GM21529 (cell line): ENCODE measurements at regions not wholly inside any gene's neighbourhood (a gene's known extent, or its start where the extent isn't known, plus 50 kb on each side); places are given as distances from the start of the nearest gene placed in this dataset.
"Not testable (repeated sequence)": the region's sequence is repeated elsewhere in the genome, so short reads cannot be mapped to it uniquely, and the experiment has no call there.

ENCODE experiments used
- ATAC-seq: cut with Tn5 transposase; IDR thresholded peaks from one replicate; pipeline ENCODE4 v1.9.1; 2021; ENCODE audit not compliant: unreplicated experiment

DNA sequence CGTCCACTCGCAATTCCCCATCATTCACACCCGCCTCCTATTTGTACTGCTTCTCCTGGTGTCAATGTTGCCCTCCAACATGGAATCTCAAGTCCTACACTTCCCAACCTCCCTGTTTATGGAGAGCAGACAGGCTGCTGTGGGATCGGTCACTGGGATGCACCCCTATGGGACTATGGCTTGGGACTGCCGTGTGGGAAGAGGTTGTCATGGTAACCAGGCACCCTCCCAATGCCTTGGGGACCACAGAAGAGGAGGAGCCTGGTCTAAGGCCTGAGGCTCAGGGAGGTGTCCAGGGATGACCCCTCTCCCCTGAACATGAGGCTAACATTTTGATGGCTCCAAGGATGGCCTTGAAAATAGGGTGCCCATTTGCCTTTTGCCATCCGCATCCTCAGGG, 116.6 kb upstream of the CST7 start:
- no peak for ATAC-seq

DNA sequence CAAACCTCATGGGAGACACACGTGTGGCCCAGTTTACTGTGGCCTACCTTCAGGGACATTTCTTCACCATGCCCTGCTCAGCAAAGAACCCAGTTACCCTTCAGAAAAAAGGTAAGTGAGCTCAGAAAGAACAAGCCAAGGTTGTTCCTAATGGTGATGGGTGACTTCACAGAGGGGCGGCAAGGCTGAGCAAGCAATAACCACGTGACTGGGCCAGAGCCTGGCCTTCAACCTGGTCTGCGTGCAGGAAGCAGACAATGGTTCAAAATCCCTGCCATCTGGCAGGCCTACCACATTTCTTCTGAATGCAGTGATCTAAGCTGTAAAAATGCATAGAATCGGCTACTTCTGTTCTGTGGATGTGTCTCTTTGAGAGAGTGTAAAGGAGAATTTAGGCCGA, 115.5 kb upstream of the CST7 start:
- ATAC-seq = no peak

DNA sequence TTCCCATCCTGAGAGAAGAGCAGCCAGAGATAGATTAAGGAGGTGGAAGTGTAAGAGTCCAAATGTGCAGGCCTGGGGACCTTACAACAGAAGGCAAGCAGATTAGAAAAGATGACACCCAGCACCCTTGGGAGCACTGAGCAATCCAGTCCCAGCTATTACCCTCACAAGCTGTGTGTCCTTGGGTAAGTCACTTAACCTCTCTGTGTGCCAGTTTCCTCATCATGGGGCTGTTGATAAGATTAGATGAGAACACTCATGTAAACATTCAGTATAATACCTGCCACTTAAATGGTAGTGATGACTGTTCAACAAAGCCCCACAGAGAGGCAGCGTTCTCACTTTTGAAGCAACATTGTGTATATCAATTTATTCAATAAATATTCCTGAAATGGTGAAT, 114.8 kb upstream of the CST7 start:
- ATAC-seq = no peak

DNA sequence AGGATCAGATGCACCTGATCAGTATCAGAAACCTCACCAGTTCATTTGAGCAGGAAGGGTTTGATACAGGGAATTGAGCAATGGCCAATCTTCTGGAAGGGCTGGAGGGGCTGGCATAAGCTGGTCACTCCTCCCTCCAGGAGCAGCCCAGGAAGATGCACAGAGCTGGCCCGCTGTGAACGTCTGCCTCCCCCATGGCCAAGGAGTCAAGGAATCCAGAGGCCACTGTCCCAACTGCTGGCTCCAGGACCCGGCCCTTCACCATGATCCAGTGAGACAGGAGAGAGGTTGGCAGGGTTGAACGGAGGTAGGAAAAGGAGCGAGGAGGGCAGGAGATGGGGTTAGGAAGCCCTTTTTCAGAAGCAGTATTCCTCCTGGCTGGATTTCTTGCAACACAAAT, 113.9 kb upstream of the CST7 start:
- ATAC-seq = no peak

DNA sequence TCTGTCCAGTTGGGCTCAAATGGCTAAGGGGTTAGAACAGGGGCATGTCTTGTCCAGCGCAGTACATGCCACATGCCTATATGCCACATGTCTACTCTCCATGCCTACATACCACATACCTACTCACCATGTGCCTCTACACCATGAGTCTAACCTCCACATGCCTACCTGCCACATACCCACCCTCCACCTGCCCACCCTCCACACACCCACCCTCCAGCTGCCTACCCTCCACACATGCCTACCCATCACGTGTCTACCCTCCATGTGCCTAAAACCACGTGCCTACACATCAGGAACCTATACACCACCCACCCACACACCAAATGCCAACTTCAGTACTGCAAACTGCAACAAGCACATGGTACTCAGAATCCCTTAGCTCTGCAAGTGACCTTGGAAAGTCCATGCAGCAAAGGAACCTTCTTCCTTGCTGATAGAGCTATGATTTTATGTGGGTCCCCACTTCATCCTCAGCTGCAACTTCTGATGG, 113.0 kb upstream of the CST7 start:
- no peak for ATAC-seq

DNA sequence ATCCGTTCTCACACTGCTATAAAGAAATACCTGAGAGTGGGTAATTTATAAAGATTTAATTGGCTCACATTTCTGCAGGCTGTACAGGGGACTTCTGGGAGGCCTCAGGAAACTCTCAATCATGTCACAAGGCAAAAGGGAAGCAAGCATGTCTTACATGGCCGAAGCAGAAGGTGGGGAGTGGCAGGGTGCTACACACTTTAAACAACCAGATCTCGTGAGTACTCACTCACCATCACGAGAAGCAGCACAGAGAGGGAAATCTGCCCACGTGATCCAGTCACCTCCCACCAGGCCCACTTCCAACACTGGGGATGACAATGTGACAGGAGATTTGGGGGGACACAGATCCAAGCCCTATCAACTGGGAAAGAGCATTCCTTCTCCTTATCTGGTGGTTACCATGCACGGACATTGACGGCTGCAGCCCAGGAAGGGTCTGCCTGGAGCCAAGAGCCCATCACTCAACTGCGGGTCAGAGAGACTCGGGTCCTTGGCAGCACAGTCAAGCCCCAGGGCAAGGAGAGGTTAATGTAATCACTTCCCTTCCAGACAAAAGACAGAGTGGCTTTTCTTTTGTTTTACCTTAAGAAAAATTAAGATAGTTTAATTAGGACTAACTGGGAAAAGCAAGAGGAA, 112.3 kb upstream of the CST7 start:
- ATAC-seq = no peak

DNA sequence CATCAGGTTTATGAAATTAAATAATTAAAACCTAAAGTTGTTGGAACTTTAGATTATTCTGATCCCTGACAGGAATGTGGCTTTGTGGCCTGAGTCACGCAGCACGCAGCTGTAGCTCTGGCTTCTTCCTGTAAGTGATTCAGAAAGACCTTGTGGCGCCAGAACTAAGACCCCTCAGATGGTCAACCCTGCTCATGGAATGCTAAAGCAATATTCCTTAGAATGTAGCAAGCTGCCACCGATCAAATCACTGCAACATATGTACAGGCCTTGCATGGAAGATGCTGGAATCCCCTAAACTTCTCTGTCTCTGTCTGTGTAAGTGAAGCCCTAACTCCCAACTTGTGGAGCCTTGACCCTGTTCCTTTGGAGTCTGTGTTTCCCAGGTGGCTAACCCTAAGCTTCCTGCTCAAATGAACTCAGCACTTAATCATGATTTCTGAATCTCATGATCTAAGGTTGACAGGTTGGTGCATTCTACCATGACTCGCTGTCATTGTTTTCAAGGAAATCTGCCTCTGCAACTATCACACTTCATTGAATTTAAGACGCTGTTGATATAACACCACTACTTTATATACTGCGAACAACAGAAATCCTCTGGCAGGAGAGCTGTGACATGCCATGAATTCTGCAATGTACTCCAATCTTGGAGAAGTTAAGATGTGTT, 111.2 kb upstream of the CST7 start:
- ATAC-seq = no peak

DNA sequence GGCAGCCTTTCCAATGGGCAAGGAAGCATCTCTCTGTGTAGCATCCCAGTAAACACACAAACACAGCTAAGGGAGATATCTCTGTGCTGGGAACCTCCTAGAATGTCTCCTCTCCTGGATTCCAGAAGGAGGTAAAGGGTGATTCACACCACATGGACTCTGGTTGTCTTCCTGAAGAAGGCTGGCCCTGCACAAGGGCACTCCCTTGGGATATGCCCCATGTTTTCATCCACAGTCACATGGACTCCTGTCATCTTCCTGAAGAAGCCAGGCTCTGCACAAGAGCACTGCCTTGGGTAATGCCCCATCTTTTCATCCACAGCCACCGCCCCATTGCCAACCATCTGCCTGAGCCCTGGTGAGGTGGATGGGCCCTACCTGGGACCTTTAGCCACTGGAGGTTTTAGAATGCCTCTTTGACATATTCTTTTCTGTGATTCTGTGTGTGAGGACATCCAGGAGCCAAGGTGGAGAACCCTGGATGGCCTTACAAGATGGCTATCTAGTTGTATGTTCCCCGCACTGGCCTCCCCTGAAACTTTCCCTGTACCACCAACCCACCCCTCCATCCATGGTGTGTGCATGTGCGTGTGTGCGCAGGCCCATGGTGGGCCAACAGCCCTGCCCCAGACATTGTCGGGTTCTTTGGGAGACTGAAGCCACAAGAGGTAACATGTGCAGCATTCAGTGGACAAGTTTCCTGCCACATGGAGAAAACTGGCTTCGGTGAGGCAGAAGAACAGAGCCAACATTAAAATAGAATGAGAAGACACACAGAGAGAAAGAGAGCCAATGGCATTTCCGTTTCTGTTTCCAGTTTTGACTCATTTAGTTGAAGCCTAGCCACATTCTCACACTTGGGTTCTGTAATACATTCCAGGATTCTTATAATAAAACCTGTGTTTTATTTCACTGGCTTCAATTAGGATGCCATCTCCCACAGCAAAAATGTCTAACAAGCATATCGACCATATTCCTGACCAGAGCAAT, 110.2 kb upstream of the CST7 start:
- ATAC-seq = no peak

DNA sequence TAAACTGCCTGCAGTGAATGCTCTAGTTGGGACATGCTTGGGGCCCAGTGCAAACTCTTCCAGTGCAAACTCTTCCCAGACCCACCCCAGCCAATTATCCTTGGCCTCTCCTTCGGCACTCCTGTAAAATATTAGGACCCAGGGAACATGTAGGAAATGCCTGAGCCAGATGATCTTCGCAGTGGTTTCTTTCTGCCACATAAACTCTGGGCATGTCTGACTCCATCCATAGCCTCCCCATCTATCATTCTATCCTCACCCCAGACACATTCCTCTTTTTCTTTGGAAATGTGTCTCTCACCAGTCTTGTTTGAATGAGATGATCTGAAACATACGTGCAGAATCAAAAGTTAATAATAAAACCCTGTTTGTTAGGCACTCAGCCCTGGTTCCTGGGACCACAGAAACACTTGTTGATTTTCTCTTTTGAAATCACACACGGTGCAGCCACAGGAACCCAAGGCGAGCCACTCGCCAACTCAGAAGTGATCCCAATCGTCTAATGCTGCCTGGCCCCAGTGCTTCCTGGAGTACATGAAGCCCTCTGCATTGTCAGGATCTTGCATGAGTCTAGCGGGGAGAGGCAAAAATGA, 108.9 kb upstream of the CST7 start:
- ATAC-seq = no peak

DNA sequence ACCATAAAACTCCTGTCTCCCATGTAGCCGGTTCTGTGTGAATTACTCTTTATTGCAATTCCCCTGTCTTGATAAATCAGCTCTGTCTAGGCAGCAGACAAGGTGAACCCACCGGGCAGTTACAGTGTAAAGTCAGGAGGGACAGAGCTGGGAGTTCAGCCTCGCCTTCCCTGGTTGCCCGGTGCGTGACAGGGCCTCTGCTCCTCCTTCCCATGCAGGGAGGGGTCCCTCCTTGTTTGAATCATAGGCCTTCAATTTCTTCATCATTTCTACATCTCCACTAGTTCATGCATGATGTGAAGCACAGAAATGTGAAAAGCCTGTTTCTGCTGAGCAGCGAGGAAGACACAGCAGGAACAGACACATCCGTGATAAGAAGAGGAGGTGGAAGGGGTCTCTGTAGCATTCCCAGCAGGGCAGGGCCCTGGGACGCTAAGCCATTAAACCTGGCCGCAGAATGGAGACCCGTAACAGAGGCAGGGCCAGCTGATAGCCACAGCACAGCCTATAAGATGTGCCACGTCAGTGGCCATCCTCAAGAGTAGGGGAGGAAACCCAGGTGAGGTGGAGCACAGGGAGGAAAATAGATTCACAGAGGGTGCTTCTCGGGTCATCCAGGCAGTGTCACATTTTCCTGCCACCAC, 106.7 kb upstream of the CST7 start:
- no peak for ATAC-seq

DNA sequence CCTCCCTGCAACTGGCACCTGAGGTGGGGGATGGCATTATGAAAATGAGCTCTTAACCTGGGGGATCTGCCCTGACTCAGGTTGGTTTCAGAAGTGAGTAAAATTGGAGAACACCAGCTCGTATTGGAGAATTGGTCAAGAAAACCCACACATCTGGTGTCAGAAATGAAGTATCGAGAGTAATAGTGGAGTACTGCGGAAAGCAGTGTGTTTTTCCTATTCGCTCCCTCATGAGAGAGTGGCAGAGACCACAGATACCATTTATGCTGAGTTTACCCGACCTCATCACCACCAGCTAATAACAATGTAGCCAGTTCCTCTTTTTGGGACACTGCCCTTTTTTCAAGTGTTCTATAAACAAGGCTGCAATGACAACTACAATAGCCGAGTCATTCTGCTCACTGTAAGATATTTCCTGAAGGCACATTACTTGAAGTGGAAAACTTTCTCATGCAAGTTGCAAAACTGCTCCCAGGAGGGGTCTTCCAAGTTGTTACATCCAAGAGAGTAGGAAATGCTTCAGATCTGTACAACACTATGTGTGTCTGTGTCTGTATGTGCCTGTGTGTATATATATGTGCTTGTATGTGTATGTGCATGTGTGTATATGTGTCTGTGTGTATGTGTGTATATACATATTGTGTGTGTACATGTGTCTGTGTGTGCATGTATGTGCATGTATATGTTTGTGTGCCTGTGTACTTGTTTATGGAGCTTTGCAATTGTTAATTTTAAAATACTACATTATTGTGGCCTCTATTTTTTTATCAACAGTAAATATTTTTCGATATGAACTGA, 106.0 kb upstream of the CST7 start:
- ATAC-seq = peak; percentile 91

DNA sequence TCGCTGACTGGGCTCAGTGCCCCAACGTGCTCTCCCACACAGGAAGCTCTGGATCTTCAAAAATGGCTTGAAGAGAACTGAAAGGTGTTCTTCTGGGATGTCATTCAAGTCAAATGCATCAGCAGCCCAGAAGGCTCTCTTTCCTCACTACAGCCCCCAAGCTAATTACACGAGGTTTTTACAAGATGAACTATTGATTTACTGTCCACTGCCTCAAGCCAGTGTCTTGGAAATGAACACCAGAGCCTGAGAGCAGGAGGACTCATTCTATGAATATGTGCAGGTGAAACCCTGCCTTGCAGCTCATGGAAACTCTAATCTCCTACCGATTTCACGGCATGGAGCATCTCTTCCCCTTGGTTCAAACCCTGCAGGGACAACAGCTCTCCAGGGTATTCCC, 98.9 kb upstream of the CST7 start:
- ATAC-seq = no peak

DNA sequence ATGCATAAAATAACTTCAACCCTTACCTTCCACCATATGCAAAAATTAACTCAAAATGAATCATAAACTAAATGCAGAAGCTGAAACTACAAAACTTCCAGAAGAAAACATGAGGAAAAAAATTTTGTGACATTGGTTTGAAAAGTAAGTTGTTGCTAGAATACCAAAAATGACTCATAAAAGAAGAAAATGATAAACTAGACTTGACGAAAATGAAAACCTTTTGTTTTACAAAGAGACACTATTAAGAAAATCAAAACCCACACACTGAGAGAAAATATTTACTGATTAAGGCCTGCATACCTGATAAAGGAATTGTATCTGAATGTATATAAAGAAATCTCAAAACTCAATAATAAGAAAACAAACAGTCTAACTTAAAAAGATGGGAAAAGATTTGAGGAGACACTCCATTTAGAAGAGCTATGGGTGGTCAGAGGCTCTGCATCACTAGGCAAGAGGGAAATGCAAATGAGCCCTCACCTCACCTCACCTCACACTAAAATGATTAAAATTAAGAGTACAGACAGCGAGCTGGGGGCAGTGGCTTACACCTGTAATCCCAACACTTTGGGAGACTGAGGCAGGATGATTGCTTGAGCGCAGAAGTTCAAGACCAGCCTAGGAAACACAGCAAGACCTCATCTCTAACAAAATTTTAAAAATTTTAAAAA, 97.6 kb upstream of the CST7 start:
- ATAC-seq = peak; percentile 82

DNA sequence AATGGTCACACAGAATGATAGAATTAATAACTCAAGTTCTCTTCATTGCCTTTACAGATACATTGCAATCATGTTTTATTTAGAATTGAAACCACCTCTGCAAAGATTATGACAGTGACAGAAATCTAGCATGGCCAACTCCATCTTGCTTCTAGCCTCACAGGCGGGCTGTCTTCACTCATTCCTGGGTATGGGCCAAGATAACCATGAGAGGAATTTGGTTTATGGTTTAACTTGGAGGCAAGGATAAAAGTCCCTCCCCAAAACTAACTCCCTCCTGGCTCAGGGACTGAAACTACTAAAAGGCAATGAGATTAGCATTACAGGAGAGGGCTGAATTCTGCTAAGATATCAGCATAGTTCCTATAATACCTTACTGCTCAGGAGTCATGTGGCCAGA, 95.2 kb upstream of the CST7 start:
- no peak for ATAC-seq

DNA sequence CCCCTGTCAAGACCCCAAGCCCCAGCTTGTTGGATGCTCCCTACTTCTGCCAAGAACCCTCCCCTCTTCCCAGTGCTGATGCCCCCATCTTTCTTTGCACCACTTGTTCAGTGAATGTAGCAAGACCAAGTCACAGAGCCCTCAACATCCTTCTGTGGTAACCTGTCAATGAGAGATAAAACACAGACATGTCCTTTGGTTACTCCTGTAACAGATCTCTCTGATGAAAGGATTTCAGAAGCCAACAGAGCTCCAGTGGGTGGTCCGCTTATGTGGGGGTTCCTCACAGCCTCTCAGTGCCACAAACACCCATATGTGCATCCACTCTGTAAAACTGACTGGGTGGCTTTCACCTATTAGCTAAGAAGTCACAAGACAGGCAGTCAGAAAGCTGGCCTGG, 93.2 kb upstream of the CST7 start:
- ATAC-seq = no peak

DNA sequence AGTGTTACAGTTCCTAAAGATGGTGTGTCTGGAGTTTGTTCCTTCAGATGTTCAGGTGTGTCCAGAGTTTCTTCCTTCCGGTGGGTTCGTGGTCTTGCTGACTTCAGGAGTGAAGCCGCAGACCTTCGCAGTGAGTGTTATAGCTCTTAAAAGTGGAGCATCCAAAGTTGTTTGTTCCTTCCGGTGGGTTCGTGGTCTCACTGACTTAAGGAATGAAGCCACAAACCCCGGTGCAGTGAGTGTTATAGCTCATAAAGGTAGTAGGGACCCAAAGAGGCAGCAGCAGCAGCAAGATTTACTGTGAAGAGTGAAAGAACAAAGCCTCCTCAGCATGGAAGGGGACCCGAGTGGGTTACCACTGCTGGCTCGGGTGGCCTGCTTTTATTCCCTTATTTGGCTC, 90.6 kb upstream of the CST7 start:
- not testable (repeated sequence) for ATAC-seq

DNA sequence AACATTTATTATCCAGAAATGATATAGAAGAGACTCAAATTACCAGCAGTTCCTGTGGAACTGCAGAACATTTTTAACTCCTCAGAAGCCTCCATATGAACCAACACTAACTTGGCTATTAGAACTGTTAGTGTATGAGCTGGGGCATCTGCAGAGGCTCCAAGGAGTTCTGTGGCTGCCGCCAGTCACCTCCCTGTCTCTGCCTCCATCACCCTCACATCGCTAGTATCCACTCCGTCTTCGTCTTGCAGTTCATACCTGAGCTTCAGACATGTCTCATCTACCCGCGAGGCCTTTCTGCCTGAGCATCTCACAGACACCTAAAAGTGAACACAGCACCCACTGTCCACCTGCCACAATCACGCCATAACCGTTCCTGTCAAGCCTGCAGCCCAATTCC, 89.5 kb upstream of the CST7 start:
- no peak for ATAC-seq

DNA sequence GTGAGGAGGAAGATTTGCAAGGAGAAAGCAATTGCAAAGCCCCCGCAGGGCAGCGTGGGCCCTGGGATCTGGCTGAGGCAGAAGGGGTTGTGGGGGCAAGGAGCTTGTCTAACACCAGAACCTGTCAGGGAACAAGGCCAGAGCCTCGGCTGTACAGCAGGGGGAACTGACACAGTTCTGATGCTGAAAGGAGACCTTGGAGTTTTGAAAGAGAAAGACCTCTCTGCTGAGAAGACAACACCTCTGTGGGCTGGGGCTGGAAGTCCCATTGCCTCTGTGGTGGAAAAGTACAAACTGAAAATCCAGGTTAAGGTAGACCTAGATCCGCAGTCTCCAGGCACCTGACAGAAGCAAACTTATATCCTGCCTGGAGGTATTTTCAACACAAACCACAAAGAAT, 86.9 kb upstream of the CST7 start:
- ATAC-seq = no peak

DNA sequence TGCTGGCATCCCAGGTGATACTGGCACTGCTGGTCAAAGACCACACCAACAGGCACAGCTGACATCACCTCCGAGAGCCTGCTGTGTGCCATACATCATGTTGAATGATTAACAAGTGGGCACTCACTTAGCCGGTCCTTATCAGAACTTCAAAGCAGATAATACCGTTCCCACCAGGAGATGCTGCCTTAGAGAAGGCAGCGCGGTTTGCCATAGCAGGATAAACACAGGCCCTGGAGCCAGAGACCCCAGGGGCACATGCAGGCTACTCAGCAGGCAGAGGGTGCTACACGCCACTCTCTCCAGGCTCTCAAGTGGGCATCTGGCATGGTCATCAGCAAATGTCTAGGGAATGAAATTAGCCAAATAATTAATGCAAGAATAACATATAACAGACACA, 86.5 kb upstream of the CST7 start:
- ATAC-seq = no peak

DNA sequence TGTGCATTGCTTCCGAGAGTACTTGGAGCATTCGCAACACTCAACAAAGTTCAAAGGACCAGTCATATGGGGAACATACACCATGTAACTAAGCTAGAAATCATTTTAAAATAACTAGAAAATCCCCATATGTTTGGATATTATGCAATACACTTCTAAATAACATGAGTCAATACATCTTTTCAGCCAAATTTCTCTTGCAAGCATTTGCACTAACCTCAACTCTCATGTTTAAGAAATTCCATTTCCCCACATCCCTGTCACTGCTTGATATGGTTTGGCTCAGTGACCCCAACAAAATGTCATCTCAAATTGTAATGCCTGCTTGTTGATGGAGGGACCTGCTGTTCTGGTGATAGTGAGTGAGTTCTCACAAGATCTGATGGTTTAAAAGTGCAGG, 85.7 kb upstream of the CST7 start:
- ATAC-seq = no peak
